Stimulated activated naive CD8-positive, alpha-beta T cell treated with anti-CD3 and anti-CD28 coated beads, Interleukin-15, amount 100 ng/mL, for 72 hours (primary cell): ENCODE measurements at regions not wholly inside any gene's neighbourhood (a gene's known extent, or its start where the extent isn't known, plus 50 kb on each side); places are given as distances from the start of the nearest gene placed in this dataset.
A peak's percentile ranks its signal among the peaks of the same experiment; 100 is the strongest.

Experiments
- ATAC-seq: fragments of 150-1000 bp; cut with Tn5 transposase; 2 replicates; pipeline ENCODE4 v1.10.0; 2021; ENCODE audit warnings: mild to moderate bottlenecking, moderate library complexity
- DNase-seq, 2 donors: peaks; one replicate each; pipeline ENCODE4 v3.0.0; 2021 to 2022
- H3K27ac Mint-ChIP-seq, 2 donors: one replicate each; pipeline ENCODE4 v1.8.0; 2022; ENCODE audit warnings: mild to moderate bottlenecking in 2 of 2, mixed read lengths in 2 of 2, moderate library complexity in 2 of 2
- H3K27me3 Mint-ChIP-seq: one replicate; pipeline ENCODE4 v1.8.0; 2022; ENCODE audit warnings: mixed read lengths
- H3K4me1 Mint-ChIP-seq: one replicate; pipeline ENCODE4 v1.8.0; 2022; ENCODE audit warnings: mild to moderate bottlenecking, mixed read lengths
- H3K4me3 Mint-ChIP-seq, 2 donors: one replicate each; pipeline ENCODE4 v1.8.0; 2022; ENCODE audit warnings: mild to moderate bottlenecking in 2 of 2, mixed read lengths in 2 of 2, moderate library complexity in 1 of 2
- H3K9me3 Mint-ChIP-seq, 2 donors: one replicate each; pipeline ENCODE4 v1.8.0; 2022; ENCODE audit warnings: mixed read lengths in 2 of 2

GRCh38 chr10:45500798-45501197 is 126.8 kb downstream of the ALOX5 start:
- no peak for ATAC-seq
- Mint-ChIP-seq H3K4me1 (peaks cover 18% of the 10 kb centered on the region), H3K27ac (no peak overlapping the region), H3K27me3 (no peaks in the 10 kb centered on the region), H3K9me3 (peaks cover 7 to 19% of the 10 kb centered on the region in 2 donors), H3K4me3 (no peak overlapping the region)
- no peak for DNase-seq

- no peak for DNase-seq
- Mint-ChIP-seq H3K27ac (no peak overlapping the region), H3K9me3 (peaks cover 12 to 24% of the 10 kb centered on the region in 2 donors), H3K27me3 (no peaks in the 10 kb centered on the region), H3K4me3 (no peak overlapping the region), H3K4me1 (peaks cover 23% of the 10 kb centered on the region)
- no peak for ATAC-seq
Measured at GRCh38 chr10:45500304-45500703, 126.3 kb downstream of the ALOX5 start.

- Mint-ChIP-seq H3K4me1 (peaks cover 16% of the 10 kb centered on the region), H3K9me3 (peaks cover 19 to 26% of the 10 kb centered on the region in 2 donors), H3K27me3 (no peaks in the 10 kb centered on the region), H3K27ac (peak overlapping the region in 1 of 2 donors; percentile 54), H3K4me3 (peak overlapping the region; percentile 31 to 36)
- no peak for ATAC-seq
- DNase-seq = no peak
Measured at GRCh38 chr10:45495438-45496152, 121.6 kb downstream of the ALOX5 start.
